ENCODE measurements at regions not wholly inside any gene's neighbourhood (a gene's known extent, or its start where the extent isn't known, plus 50 kb on each side); places are given as distances from the start of the nearest gene placed in this dataset.

GRCh38 chr2:107013884-107014283, 127.9 kb upstream of the ST6GAL2 start:
- H3K9me3 ChIP-seq = no peaks in the 10 kb centered on the region
- no peak overlapping the region for H3K27ac ChIP-seq
- H3K36me3 ChIP-seq = no peaks in the 10 kb centered on the region
- no peak for TF ChIP-seq CTCF (IDR thresholded peaks at IDR 0.05)
- TF ChIP-seq POLR2A (IDR thresholded peaks at IDR 0.05) = no peak
- H3K4me1 ChIP-seq = no peaks in the 10 kb centered on the region
- H3K27me3 ChIP-seq = no peaks in the 10 kb centered on the region
- intact Hi-C loops (cut with DNase I; ENCODE audit: low total_unique reads) = no loop called here
- no peak for DNase-seq (ENCODE audit: low spot score in 2 of 2)
- H3K4me3 ChIP-seq = no peak overlapping the region

DNA sequence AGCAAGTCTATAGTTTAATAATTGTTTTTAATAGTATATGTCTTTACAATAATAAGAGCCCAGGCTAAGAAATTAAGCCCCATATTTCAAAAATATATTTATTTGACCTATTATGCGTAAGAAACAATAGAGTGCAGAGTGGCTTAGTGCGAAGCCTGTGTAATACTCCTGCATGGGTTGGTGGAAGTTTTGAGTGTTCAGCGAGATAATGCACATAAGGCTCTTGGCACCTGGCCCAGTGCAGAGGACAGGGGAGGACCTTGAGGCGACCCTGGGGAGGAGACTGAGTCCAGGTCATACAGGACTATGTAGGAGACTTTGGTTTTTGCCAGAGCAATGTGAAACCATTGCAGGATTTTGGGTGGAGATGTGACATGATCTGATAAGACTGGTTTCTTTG, 132.4 kb upstream of the ST6GAL2 start:
- TF ChIP-seq CTCF (IDR thresholded peaks at IDR 0.05) (no peak), POLR2AphosphoS5 (IDR thresholded peaks at IDR 0.05) (no peak), POLR2A (IDR thresholded peaks at IDR 0.05) (no peak)
- H3K9me3 ChIP-seq = no peaks in the 10 kb centered on the region
- no peaks in the 10 kb centered on the region for H3K36me3 ChIP-seq
- H3K4me1 ChIP-seq = no peaks in the 10 kb centered on the region
- intact Hi-C loops (cut with DNase I; ENCODE audit: low total_unique reads) = no loop called here
- no peaks in the 10 kb centered on the region for H3K27me3 ChIP-seq
- DNase-seq (ENCODE audit: low spot score in 2 of 2) = no peak
- H3K4me3 ChIP-seq = no peak overlapping the region
- no peak overlapping the region for H3K27ac ChIP-seq

DNA sequence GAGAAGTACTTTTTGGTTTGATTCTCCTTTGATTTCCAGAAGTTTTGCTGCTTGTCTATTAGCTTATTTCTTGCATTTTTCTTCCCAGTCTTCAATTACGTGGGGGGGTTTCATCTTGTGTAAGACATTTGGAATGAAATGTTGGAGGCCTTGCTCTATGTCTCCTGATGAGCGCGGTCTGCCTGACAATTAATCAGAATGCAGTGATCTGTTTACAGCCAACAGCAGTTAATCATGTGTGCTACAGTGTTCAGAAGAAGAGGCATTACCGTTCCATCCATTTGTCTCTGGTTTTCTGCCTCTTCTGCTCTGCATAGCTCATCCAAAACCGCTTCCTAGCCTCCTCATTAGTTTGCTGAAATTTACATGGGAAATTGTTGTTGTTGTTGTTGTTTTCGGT, 134.4 kb upstream of the ST6GAL2 start:
- Histone ChIP-seq H3K4me1 (no peaks in the 10 kb centered on the region), H3K36me3 (no peaks in the 10 kb centered on the region), H3K27ac (no peak overlapping the region), H3K27me3 (no peaks in the 10 kb centered on the region), H3K4me3 (no peak overlapping the region), H3K9me3 (peaks cover 0 to 7% of the 10 kb centered on the region in 2 donors)
- no peak for TF ChIP-seq CTCF (IDR thresholded peaks at IDR 0.05)
- TF ChIP-seq POLR2A (IDR thresholded peaks at IDR 0.05) = no peak
- no peak for DNase-seq (ENCODE audit: low spot score in 2 of 2)
- intact Hi-C loops (cut with DNase I; ENCODE audit: low total_unique reads) = no loop called here

DNA sequence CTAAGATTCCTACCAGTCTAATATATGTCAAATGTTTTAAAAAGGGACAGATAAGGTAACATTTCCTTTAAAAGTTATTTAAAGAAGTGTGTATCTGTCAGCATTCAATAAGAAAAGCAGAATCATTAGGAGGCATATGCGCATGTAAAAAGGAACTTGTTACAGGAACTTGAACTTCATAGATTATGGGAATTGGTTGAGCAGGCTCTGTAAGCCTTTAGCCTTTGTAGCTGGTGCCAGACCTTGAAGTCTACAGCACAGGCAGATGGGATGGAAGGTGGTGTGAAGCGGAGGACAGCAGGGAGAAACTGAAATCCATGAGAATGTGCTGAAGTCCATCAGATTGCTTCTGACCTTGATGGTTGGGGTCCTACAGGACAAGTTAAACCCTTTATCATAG, 138.3 kb upstream of the ST6GAL2 start:
- TF ChIP-seq POLR2AphosphoS5 (IDR thresholded peaks at IDR 0.05) = no peak
- no peak for TF ChIP-seq CTCF (IDR thresholded peaks at IDR 0.05)
- TF ChIP-seq POLR2A (IDR thresholded peaks at IDR 0.05) = no peak
- H3K4me1 ChIP-seq = no peaks in the 10 kb centered on the region
- peaks cover 0 to 7% of the 10 kb centered on the region in 2 donors for H3K9me3 ChIP-seq
- H3K4me3 ChIP-seq = no peak overlapping the region
- H3K36me3 ChIP-seq = no peaks in the 10 kb centered on the region
- no peak for DNase-seq (ENCODE audit: low spot score in 2 of 2)
- H3K27ac ChIP-seq = no peak overlapping the region
- H3K27me3 ChIP-seq = no peaks in the 10 kb centered on the region
- intact Hi-C loops (cut with DNase I; ENCODE audit: low total_unique reads) = no loop called here

DNA sequence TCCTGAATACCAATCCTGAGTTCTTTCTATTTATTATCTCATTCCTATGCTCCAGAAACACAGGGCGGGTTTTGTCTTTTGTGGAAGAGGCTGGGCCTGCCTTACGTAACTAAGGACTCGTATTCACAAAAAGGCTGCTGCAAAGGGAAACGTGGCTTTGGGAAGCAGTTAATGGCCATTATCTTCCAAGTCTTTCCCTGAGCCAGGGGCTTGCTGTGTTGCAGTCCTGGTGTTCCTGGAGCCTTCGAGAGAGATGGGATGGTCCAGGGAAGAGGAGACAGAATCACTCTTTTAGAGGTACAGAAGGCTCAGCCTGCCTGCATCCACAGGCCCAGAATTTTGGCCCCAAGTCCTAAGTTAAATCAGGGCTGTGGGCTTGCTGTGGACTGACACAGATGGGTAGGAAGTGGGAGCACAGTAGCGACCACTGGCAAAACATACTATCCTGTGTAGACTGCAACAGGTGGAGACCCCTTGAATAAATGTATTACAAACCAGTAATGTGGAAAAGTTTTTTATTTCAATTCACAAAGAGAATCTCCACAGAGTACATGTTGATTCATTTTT, 139.4 kb upstream of the ST6GAL2 start:
- intact Hi-C loops (cut with DNase I; ENCODE audit: low total_unique reads) = no loop called here
- TF ChIP-seq POLR2A (IDR thresholded peaks at IDR 0.05) (no peak), POLR2AphosphoS5 (IDR thresholded peaks at IDR 0.05) (no peak), CTCF (IDR thresholded peaks at IDR 0.05) (no peak)
- H3K36me3 ChIP-seq = no peaks in the 10 kb centered on the region
- H3K4me1 ChIP-seq = no peaks in the 10 kb centered on the region
- H3K4me3 ChIP-seq = no peak overlapping the region
- DNase-seq (ENCODE audit: low spot score in 2 of 2) = no peak
- peaks cover 0 to 7% of the 10 kb centered on the region in 2 donors for H3K9me3 ChIP-seq
- H3K27ac ChIP-seq = no peak overlapping the region
- no peaks in the 10 kb centered on the region for H3K27me3 ChIP-seq
